ENCODE measurements at regions not wholly inside any gene's neighbourhood (a gene's known extent, or its start where the extent isn't known, plus 50 kb on each side); places are given as distances from the start of the nearest gene placed in this dataset.

GRCh38 chr3:140816372-140817195 is 125.1 kb upstream of the SLC25A36 start:
- DNase-seq (ENCODE audit: low read depth): no peak

GRCh38 chr3:140821493-140821892 is 120.1 kb upstream of the SLC25A36 start:
- DNase-seq (ENCODE audit: low read depth): no peak

- no peak for DNase-seq (ENCODE audit: low read depth)
Observed at GRCh38 chr3:140822401-140823047, 119.1 kb upstream of the SLC25A36 start.

GRCh38 chr3:140823106-140823505 is 118.5 kb upstream of the SLC25A36 start:
- DNase-seq (ENCODE audit: low read depth): no peak

GRCh38 chr3:140827894-140828293 is 113.7 kb upstream of the SLC25A36 start:
- no peak for DNase-seq (ENCODE audit: low read depth)

- no peak for DNase-seq (ENCODE audit: low read depth)
Observed at GRCh38 chr3:140828585-140828984, 113.1 kb upstream of the SLC25A36 start.

- no peak for DNase-seq (ENCODE audit: low read depth)
Observed at GRCh38 chr3:140829796-140830195, 111.8 kb upstream of the SLC25A36 start.

GRCh38 chr3:140830391-140830790 is 111.2 kb upstream of the SLC25A36 start:
- DNase-seq (ENCODE audit: low read depth): no peak

- DNase-seq (ENCODE audit: low read depth): no peak
Observed at GRCh38 chr3:140832883-140833282, 108.8 kb upstream of the SLC25A36 start.

GRCh38 chr3:140834266-140835037 is 107.2 kb upstream of the SLC25A36 start:
- no peak for DNase-seq (ENCODE audit: low read depth)

GRCh38 chr3:140842984-140843649 is 98.5 kb upstream of the SLC25A36 start:
- DNase-seq (ENCODE audit: low read depth): no peak

GRCh38 chr3:140843656-140844055 is 98.0 kb upstream of the SLC25A36 start:
- no peak for DNase-seq (ENCODE audit: low read depth)

- no peak for DNase-seq (ENCODE audit: low read depth)
Observed at GRCh38 chr3:140844072-140844471, 97.6 kb upstream of the SLC25A36 start.

GRCh38 chr3:140845882-140846281 is 95.8 kb upstream of the SLC25A36 start:
- DNase-seq (ENCODE audit: low read depth): no peak

- DNase-seq (ENCODE audit: low read depth): no peak
Observed at GRCh38 chr3:140848666-140849065, 93.0 kb upstream of the SLC25A36 start.

GRCh38 chr3:140850210-140850955 is 91.3 kb upstream of the SLC25A36 start:
- no peak for DNase-seq (ENCODE audit: low read depth)

- no peak for DNase-seq (ENCODE audit: low read depth)
Observed at GRCh38 chr3:140854961-140855360, 86.7 kb upstream of the SLC25A36 start.

- no peak for DNase-seq (ENCODE audit: low read depth)
Observed at GRCh38 chr3:140856905-140857304, 84.7 kb upstream of the SLC25A36 start.

- no peak for DNase-seq (ENCODE audit: low read depth)
Observed at GRCh38 chr3:140857993-140858392, 83.6 kb upstream of the SLC25A36 start.

GRCh38 chr3:140859592-140860336 is 81.9 kb upstream of the SLC25A36 start:
- DNase-seq (ENCODE audit: low read depth): no peak

- peak; percentile 37 for DNase-seq (ENCODE audit: low read depth)
Observed at GRCh38 chr3:140863580-140864009, 78.0 kb upstream of the SLC25A36 start.

All from fibroblast of the conjunctiva (primary cell).